Fibroblast of lung (primary cell): ENCODE measurements at regions not wholly inside any gene's neighbourhood (a gene's known extent, or its start where the extent isn't known, plus 50 kb on each side); places are given as distances from the start of the nearest gene placed in this dataset.

ENCODE experiments used
- DNase-seq, 2 donors: peaks; one replicate each; pipeline versions ENCODE4 v3.0.0 to v3.0.0-alpha.2; 2010; ENCODE audit warnings: low read depth in 2 of 2
- H2AFZ ChIP-seq: 2 replicates; pipeline ENCODE4 v1.5.1; 2012; ENCODE audit warnings: low read length, control low read depth, inconsistent platforms
- H3K27ac ChIP-seq: 2 replicates; pipeline ENCODE4 v1.5.1; 2011; ENCODE audit warnings: low read length, control low read depth; ENCODE audit not compliant: insufficient read depth
- H3K27me3 ChIP-seq: 2 replicates; pipeline ENCODE4 v1.5.1; 2011; ENCODE audit warnings: mild to moderate bottlenecking, low read length; ENCODE audit not compliant: control insufficient read depth, insufficient read depth
- H3K36me3 ChIP-seq: 2 replicates; pipeline ENCODE4 v1.5.1; 2011; ENCODE audit warnings: low read length; ENCODE audit not compliant: control insufficient read depth, insufficient read depth
- H3K4me1 ChIP-seq: 2 replicates; pipeline ENCODE4 v1.5.1; 2011; ENCODE audit warnings: low read length; ENCODE audit not compliant: control insufficient read depth, insufficient read depth; ENCODE audit errors: extremely low read depth
- H3K4me2 ChIP-seq: 2 replicates; pipeline ENCODE4 v1.5.1; 2011; ENCODE audit warnings: low read length, control low read depth; ENCODE audit not compliant: insufficient read depth; ENCODE audit errors: extremely low read depth
- H3K4me3 ChIP-seq, 4 experiments: fragments of 200-600 bp in 1 of 4; sonication (generic) in 1 of 4; replicated peaks in 1 of 4; 2 replicates each; pipeline ENCODE4 v1.5.1; 2011 to 2016; ENCODE audit warnings: low read length in 4 of 4, low read depth in 3 of 4, mild to moderate bottlenecking in 3 of 4, control low read depth in 2 of 4, inconsistent platforms in 1 of 4, mixed read lengths in 1 of 4; ENCODE audit not compliant: insufficient read depth in 1 of 4; ENCODE audit errors: control extremely low read depth in 1 of 4
- H3K79me2 ChIP-seq: 2 replicates; pipeline ENCODE4 v1.5.1; 2012; ENCODE audit warnings: mild to moderate bottlenecking, low read length, inconsistent platforms; ENCODE audit not compliant: control insufficient read depth, insufficient read depth
- H3K9ac ChIP-seq: 2 replicates; pipeline ENCODE4 v1.5.1; 2011; ENCODE audit warnings: mild to moderate bottlenecking, low read length, control low read depth; ENCODE audit not compliant: insufficient read depth
- H3K9me3 ChIP-seq: 2 replicates; pipeline ENCODE4 v1.5.1; 2012; ENCODE audit warnings: low read depth, low read length; ENCODE audit not compliant: control insufficient read depth, insufficient read depth
- H4K20me1 ChIP-seq: 2 replicates; pipeline ENCODE4 v1.5.1; 2011; ENCODE audit warnings: low read length; ENCODE audit not compliant: control insufficient read depth, insufficient read depth; ENCODE audit errors: extremely low read depth
- EZH2 ChIP-seq: IDR thresholded peaks from 2 replicates; pipeline ENCODE4 v1.5.1; 2012; ENCODE audit warnings: low read length, control low read depth, mild to moderate bottlenecking; ENCODE audit errors: missing control alignments
- TF ChIP-seq, protein P1 (sequence below), 2 donors: IDR thresholded peaks in 1 of 2; conservative IDR thresholded peaks in 1 of 2; 1 replicate in 1 of 2; 2 replicates in 1 of 2; pipeline ENCODE4 v1.5.1; 2011 to 2012; ENCODE audit warnings: low read length in 2 of 2, control low read depth in 1 of 2, inconsistent platforms in 1 of 2, low read depth in 1 of 2, mild to moderate bottlenecking in 1 of 2

DNA sequence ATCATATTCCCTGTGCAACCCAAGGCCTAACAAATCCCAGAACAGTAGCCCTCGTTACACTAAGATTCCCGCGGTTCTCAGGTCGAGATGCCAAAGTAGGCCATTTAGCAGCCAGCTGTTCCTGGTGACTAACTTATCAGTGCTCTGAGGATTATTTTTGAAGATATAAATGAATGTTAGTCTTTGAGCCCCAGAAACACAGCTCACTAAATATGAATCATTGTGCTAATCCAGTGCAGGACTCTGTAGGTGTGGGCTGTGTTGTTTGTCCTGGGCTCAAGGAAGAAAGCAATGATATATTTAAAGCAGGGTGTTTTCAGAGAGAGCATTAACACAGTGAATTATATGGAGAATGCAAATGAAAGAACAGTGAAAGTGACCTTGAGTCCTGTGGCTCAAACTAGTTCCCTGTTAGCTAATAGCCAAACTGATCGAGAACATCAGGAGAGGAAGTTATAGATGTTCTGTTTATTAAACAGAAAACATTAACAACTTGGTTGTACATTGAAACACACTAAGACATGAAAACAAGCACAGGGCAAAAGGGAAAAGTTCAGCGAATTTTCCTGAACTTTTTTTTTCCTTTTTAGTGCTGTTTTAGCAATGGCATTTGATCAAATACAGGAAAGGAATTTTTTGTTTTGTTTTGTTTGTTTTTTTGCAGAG lies 228.3 kb downstream of the RNF152 start:
- Histone ChIP-seq H3K4me1 (no peaks in the 10 kb centered on the region), H3K79me2 (no peaks in the 10 kb centered on the region), H3K36me3 (no peaks in the 10 kb centered on the region), H2AFZ (no peak overlapping the region), H3K9ac (no peak overlapping the region), H3K9me3 (no peaks in the 10 kb centered on the region), H3K27ac (no peak overlapping the region), H3K27me3 (no peaks in the 10 kb centered on the region), H3K4me3 (no peak overlapping the region), H4K20me1 (no peaks in the 10 kb centered on the region), H3K4me2 (no peak overlapping the region)
- no peak for DNase-seq
- TF ChIP-seq, protein P1, sequence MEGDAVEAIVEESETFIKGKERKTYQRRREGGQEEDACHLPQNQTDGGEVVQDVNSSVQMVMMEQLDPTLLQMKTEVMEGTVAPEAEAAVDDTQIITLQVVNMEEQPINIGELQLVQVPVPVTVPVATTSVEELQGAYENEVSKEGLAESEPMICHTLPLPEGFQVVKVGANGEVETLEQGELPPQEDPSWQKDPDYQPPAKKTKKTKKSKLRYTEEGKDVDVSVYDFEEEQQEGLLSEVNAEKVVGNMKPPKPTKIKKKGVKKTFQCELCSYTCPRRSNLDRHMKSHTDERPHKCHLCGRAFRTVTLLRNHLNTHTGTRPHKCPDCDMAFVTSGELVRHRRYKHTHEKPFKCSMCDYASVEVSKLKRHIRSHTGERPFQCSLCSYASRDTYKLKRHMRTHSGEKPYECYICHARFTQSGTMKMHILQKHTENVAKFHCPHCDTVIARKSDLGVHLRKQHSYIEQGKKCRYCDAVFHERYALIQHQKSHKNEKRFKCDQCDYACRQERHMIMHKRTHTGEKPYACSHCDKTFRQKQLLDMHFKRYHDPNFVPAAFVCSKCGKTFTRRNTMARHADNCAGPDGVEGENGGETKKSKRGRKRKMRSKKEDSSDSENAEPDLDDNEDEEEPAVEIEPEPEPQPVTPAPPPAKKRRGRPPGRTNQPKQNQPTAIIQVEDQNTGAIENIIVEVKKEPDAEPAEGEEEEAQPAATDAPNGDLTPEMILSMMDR (conservative IDR thresholded peaks at IDR 0.05 in 1 of 2, IDR thresholded peaks at IDR 0.05 in 1 of 2; ENCODE audit: low read depth in 1 of 2, low read length in 2 of 2), result no peak
- TF ChIP-seq EZH2, result no peak

DNA sequence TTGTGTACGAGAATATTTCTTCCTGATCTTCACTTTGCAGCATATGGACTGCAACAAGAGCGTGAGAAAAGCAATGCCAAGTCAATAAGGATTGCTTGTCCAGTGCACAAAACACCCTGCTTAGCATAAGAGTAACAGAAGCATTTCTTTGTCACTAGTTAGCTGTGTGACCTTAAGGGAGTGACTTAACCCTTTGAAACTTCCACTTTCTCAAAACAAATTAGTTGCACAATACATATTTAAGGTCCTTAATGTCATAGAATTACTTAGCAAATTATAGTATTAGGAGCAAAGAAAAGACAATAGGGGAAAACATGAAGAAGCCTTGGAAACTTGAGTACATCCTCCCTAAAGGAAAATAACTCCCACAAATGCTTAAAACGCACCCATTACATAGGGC lies 230.1 kb downstream of the RNF152 start:
- no peak overlapping the region for H3K9ac ChIP-seq
- H3K79me2 ChIP-seq, result no peaks in the 10 kb centered on the region

DNA sequence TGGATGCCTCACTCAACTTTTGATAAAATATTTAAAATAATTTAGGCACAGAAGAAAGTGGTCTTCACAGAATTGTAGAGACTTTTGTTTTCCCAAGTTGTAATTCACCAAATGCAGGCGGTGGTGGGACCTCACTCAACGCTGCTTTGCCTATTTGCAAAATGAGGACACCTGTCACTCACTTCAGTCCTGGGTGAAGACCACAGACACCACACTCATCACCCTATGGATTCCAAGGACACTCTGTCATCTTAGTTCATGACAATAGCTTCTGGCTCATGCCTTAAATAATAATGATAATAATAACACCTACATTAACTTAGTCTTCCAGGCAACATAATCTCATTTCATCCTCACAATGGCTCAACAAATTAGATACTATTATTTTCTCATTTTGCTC lies 234.4 kb downstream of the RNF152 start:
- Histone ChIP-seq H3K4me3 (no peak overlapping the region), H3K4me1 (no peaks in the 10 kb centered on the region), H3K36me3 (no peaks in the 10 kb centered on the region), H3K27ac (no peak overlapping the region), H3K27me3 (no peaks in the 10 kb centered on the region), H3K79me2 (no peaks in the 10 kb centered on the region), H3K4me2 (no peak overlapping the region), H2AFZ (no peak overlapping the region), H3K9ac (no peak overlapping the region), H3K9me3 (no peaks in the 10 kb centered on the region), H4K20me1 (no peaks in the 10 kb centered on the region)
- DNase-seq, result no peak
- TF ChIP-seq EZH2, result no peak
- TF ChIP-seq, protein P1 (conservative IDR thresholded peaks at IDR 0.05 in 1 of 2, IDR thresholded peaks at IDR 0.05 in 1 of 2; ENCODE audit: low read depth in 1 of 2, low read length in 2 of 2), result no peak

More for the DNA sequence above, 230.1 kb downstream of the RNF152 start:
- no peak for DNase-seq
- Histone ChIP-seq H3K4me1 (no peaks in the 10 kb centered on the region), H3K4me3 (no peak overlapping the region), H3K9me3 (no peaks in the 10 kb centered on the region), H2AFZ (no peak overlapping the region), H4K20me1 (no peaks in the 10 kb centered on the region), H3K4me2 (no peak overlapping the region), H3K27ac (no peak overlapping the region), H3K27me3 (no peaks in the 10 kb centered on the region), H3K36me3 (no peaks in the 10 kb centered on the region)
- TF ChIP-seq, protein P1 (conservative IDR thresholded peaks at IDR 0.05 in 1 of 2, IDR thresholded peaks at IDR 0.05 in 1 of 2; ENCODE audit: low read depth in 1 of 2, low read length in 2 of 2), result no peak
- no peak for TF ChIP-seq EZH2
